Activated CD8-positive, alpha-beta T cell treated with anti-CD3 and anti-CD28 coated beads for 36 hours (primary cell): ENCODE measurements at regions not wholly inside any gene's neighbourhood (a gene's known extent, or its start where the extent isn't known, plus 50 kb on each side); places are given as distances from the start of the nearest gene placed in this dataset.

Experiments
- ATAC-seq: fragments of 200-7000 bp; cut with Tn5 transposase; one replicate; pipeline ENCODE4 v1.10.0; 2021; ENCODE audit warnings: mild to moderate bottlenecking, moderate library complexity
- CTCF ChIA-PET: fragments of 350-600 bp; sonication (Branson Sonifier 250); formaldehyde crosslinking; loops from one replicate; lab custom pipeline; 2021; ENCODE audit warnings: antibody characterized with exemption; lab: Charles Lee
- POLR2A ChIA-PET: fragments of 350-600 bp; sonication (Branson Sonifier 250); formaldehyde crosslinking; loops from one replicate; lab custom pipeline; 2021; ENCODE audit warnings: antibody characterized with exemption; lab: Charles Lee
- DNase-seq: peaks from one replicate; pipeline ENCODE4 v3.0.0-alpha.2; 2020
- H3K27ac Mint-ChIP-seq: one replicate; pipeline ENCODE4 v1.8.0; 2021; ENCODE audit warnings: mild to moderate bottlenecking, mixed read lengths
- H3K27me3 Mint-ChIP-seq: one replicate; pipeline ENCODE4 v1.8.0; 2021; ENCODE audit warnings: mixed read lengths
- H3K36me3 Mint-ChIP-seq: one replicate; pipeline ENCODE4 v1.8.0; 2021; ENCODE audit warnings: low read depth, mixed read lengths
- H3K4me1 Mint-ChIP-seq: one replicate; pipeline ENCODE4 v1.8.0; 2021; ENCODE audit warnings: low read depth, mixed read lengths
- H3K4me3 Mint-ChIP-seq: one replicate; pipeline ENCODE4 v1.8.0; 2021; ENCODE audit warnings: mild to moderate bottlenecking, moderate library complexity, mixed read lengths
- H3K9me3 Mint-ChIP-seq: one replicate; pipeline ENCODE4 v1.8.0; 2021; ENCODE audit warnings: mixed read lengths
- CTCF ChIP-seq: fragments of 200-600 bp; IDR thresholded peaks from one replicate; pipeline ENCODE4 v1.8.0; 2022; ENCODE audit warnings: antibody characterized with exemption, mild to moderate bottlenecking
- intact Hi-C: fragments of 100-400 bp; cut with micrococcal nuclease; formaldehyde crosslinking; loops from one replicate; pipeline ENCODE4 v1.10.0; 2022

GRCh38 chr16:79407005-79407404, 193.5 kb downstream of the MAF start:
- H3K27ac Mint-ChIP-seq: no peak overlapping the region
- intact Hi-C loops: no loop called here
- POLR2A ChIA-PET: no interaction called here
- no peak for ATAC-seq
- no peaks in the 10 kb centered on the region for H3K27me3 Mint-ChIP-seq
- CTCF ChIA-PET: no interaction called here
- no peaks in the 10 kb centered on the region for H3K9me3 Mint-ChIP-seq
- H3K4me1 Mint-ChIP-seq: peaks cover 4% of the 10 kb centered on the region
- H3K4me3 Mint-ChIP-seq: no peak overlapping the region
- no peaks in the 10 kb centered on the region for H3K36me3 Mint-ChIP-seq
- no peak for TF ChIP-seq CTCF
- DNase-seq: no peak

GRCh38 chr16:79404571-79404970, 196.0 kb downstream of the MAF start:
- ChIA-PET POLR2A (no interaction called here), CTCF (no interaction called here)
- no peak overlapping the region for H3K4me3 Mint-ChIP-seq
- no peaks in the 10 kb centered on the region for H3K36me3 Mint-ChIP-seq
- H3K27ac Mint-ChIP-seq: no peak overlapping the region
- TF ChIP-seq CTCF: no peak
- no peaks in the 10 kb centered on the region for H3K27me3 Mint-ChIP-seq
- no peaks in the 10 kb centered on the region for H3K4me1 Mint-ChIP-seq
- intact Hi-C loops: no loop called here
- no peaks in the 10 kb centered on the region for H3K9me3 Mint-ChIP-seq
- no peak for ATAC-seq
- DNase-seq: no peak

- no peak overlapping the region for H3K4me3 Mint-ChIP-seq
- ChIA-PET POLR2A (no interaction called here), CTCF (no interaction called here)
- no peak overlapping the region for H3K27ac Mint-ChIP-seq
- ATAC-seq: no peak
- H3K4me1 Mint-ChIP-seq: no peaks in the 10 kb centered on the region
- no peaks in the 10 kb centered on the region for H3K36me3 Mint-ChIP-seq
- no peaks in the 10 kb centered on the region for H3K9me3 Mint-ChIP-seq
- no peak for DNase-seq
- intact Hi-C loops: no loop called here
- H3K27me3 Mint-ChIP-seq: no peaks in the 10 kb centered on the region
- TF ChIP-seq CTCF: no peak
Measured at GRCh38 chr16:79403534-79403933, 197.0 kb downstream of the MAF start.

GRCh38 chr16:79402920-79403319, 197.6 kb downstream of the MAF start:
- intact Hi-C loops: no loop called here
- DNase-seq: no peak
- TF ChIP-seq CTCF: no peak
- H3K4me1 Mint-ChIP-seq: no peaks in the 10 kb centered on the region
- ChIA-PET CTCF (no interaction called here), POLR2A (no interaction called here)
- no peaks in the 10 kb centered on the region for H3K9me3 Mint-ChIP-seq
- ATAC-seq: no peak
- H3K4me3 Mint-ChIP-seq: no peak overlapping the region
- H3K27ac Mint-ChIP-seq: no peak overlapping the region
- H3K36me3 Mint-ChIP-seq: no peaks in the 10 kb centered on the region
- H3K27me3 Mint-ChIP-seq: no peaks in the 10 kb centered on the region

GRCh38 chr16:79402356-79402755, 198.2 kb downstream of the MAF start:
- H3K27ac Mint-ChIP-seq: no peak overlapping the region
- no peaks in the 10 kb centered on the region for H3K9me3 Mint-ChIP-seq
- no peak for TF ChIP-seq CTCF
- ChIA-PET POLR2A (no interaction called here), CTCF (no interaction called here)
- intact Hi-C loops: no loop called here
- DNase-seq: no peak
- H3K36me3 Mint-ChIP-seq: no peaks in the 10 kb centered on the region
- ATAC-seq: no peak
- H3K27me3 Mint-ChIP-seq: no peaks in the 10 kb centered on the region
- no peak overlapping the region for H3K4me3 Mint-ChIP-seq
- no peaks in the 10 kb centered on the region for H3K4me1 Mint-ChIP-seq
